ENCODE measurements at regions not wholly inside any gene's neighbourhood (a gene's known extent, or its start where the extent isn't known, plus 50 kb on each side); places are given as distances from the start of the nearest gene placed in this dataset.

DNA sequence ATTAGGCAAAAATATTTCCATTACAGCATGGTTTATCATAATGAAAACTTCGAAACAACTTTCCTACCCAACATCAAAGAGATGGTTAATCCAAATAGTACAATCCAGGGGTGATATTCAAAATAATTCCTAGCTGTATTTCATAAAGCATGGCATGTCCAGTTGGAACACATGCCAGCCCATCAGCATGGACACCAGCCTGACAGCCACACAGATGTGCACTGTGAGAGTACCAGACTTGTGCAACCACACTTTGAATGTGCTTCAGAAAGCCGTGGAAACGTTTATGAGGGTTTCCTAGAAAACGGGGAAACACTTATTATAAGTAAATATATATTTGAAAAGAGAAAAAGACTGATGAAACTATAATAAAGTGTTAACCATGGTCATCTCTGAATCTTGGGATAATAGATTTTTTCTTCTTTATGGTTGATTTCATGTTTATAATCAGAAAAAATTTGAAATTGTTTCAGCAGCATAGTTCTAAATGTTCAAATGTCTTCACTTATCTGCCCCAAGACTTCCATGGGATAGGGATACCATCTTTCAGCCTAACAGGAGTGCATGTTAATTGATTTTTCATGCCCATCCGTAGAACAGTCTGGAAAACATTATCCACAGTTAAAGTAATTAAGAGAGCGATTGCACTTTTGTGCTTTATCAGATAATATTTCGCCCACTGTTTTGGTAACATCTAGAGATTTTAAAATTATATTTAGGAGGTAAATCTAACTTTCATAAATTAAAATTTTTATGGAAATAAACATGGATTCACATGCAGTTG, 242.6 kb upstream of the IRS2 start:
- TF ChIP-seq CTCF (IDR thresholded peaks at IDR 0.05) (no peak), POLR2A (IDR thresholded peaks at IDR 0.05) (no peak)
- WGBS, 2 donors, result 81 to 85% methylated on average over 7 of the region's 7 CpGs
- intact Hi-C loops (cut with DNase I; ENCODE audit: low total_unique reads), result no loop called here
- no peak for DNase-seq (ENCODE audit: low spot score in 2 of 2)
- H3K4me3 ChIP-seq (ENCODE audit: low read depth, poor library complexity, severe bottlenecking), result no peak overlapping the region

DNA sequence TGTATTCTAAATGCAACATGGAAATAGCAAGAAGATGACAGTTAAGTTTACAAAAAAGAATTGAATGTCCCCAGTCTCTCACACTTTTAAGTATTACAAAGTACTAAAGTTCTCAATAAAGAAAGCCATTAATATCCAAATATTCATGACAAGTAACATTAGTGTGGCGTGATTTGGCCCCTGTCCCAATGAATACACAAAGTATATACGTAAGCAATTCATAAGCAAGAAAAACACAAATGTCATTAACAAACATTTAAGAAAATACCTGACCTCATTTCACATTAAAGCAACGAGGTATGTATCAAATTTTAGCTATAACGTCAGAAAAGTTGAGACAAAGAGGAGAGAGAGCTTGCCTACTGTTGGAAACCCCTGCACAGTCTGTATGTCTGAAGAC, 241.9 kb upstream of the IRS2 start:
- intact Hi-C loops (cut with DNase I; ENCODE audit: low total_unique reads), result no loop called here
- TF ChIP-seq POLR2A (IDR thresholded peaks at IDR 0.05), result no peak
- no peak for TF ChIP-seq CTCF (IDR thresholded peaks at IDR 0.05)
- no peak overlapping the region for H3K4me3 ChIP-seq (ENCODE audit: low read depth, poor library complexity, severe bottlenecking)
- DNase-seq (ENCODE audit: low spot score in 2 of 2), result no peak
- WGBS, 2 donors, result 73% methylated on average over 4 of the region's 4 CpGs

DNA sequence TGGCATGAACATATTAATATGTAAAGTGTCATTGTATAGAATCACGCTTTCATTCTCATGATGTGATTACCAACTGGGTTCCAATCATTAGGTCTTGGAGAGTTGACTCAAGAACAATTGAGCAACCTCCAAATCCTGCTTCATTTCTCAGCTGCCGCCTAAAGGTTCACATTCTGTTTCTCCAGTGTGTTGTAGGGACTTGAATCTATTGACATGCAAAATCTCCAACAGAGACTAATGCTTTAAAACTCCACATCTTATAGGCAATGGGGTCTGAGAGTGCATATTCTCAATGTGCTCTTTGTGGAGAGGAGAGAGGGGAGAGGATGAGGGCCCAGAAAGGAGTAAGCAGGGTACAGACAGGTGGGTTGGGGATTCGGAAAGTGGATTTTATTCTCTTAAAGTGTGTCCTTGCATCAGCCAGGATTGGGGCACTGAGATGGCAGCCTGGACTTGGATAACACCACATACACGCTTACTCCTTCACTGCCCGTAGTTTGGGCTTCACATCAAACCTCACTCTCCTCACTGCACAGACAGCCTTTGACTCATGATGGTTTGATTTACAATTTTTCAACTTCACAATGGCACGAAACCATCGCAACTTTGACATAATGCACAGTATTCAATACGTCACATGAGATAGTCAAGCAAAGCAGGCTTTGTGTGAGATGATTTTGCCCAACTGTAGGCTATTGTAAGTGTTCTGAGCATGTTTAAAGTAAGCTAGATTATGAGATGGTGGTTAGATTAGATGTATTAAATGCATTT, 241.3 kb upstream of the IRS2 start:
- no peak overlapping the region for H3K4me3 ChIP-seq (ENCODE audit: low read depth, poor library complexity, severe bottlenecking)
- no peak for DNase-seq (ENCODE audit: low spot score in 2 of 2)
- intact Hi-C loops (cut with DNase I; ENCODE audit: low total_unique reads), result no loop called here
- WGBS, 2 donors, result 77 to 91% methylated on average over 8 of the region's 8 CpGs
- TF ChIP-seq CTCF (IDR thresholded peaks at IDR 0.05), result no peak

DNA sequence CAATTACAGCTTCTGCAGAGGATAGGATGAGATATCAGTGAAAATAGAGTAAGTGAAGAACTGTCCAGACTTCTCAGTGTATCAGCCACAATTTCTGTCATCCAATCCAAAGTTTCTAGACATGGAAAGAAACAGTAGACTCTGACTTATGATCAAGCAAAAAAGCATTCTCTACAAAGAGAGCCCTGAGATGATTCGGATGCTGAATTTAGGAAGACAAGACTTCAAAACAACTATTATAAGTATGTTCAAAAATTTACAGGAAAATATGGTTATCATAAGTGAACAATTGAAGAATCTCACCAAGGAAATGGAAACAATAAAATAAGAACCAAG, 238.2 kb upstream of the IRS2 start:
- H3K4me3 ChIP-seq (ENCODE audit: low read depth, poor library complexity, severe bottlenecking), result no peak overlapping the region
- no peak for DNase-seq (ENCODE audit: low spot score in 2 of 2)
- TF ChIP-seq POLR2A (IDR thresholded peaks at IDR 0.05) (no peak), CTCF (IDR thresholded peaks at IDR 0.05) (no peak)
- intact Hi-C loops (cut with DNase I; ENCODE audit: low total_unique reads), result no loop called here
- 0% methylated on average over 1 of the region's 1 CpG for WGBS, 2 donors

DNA sequence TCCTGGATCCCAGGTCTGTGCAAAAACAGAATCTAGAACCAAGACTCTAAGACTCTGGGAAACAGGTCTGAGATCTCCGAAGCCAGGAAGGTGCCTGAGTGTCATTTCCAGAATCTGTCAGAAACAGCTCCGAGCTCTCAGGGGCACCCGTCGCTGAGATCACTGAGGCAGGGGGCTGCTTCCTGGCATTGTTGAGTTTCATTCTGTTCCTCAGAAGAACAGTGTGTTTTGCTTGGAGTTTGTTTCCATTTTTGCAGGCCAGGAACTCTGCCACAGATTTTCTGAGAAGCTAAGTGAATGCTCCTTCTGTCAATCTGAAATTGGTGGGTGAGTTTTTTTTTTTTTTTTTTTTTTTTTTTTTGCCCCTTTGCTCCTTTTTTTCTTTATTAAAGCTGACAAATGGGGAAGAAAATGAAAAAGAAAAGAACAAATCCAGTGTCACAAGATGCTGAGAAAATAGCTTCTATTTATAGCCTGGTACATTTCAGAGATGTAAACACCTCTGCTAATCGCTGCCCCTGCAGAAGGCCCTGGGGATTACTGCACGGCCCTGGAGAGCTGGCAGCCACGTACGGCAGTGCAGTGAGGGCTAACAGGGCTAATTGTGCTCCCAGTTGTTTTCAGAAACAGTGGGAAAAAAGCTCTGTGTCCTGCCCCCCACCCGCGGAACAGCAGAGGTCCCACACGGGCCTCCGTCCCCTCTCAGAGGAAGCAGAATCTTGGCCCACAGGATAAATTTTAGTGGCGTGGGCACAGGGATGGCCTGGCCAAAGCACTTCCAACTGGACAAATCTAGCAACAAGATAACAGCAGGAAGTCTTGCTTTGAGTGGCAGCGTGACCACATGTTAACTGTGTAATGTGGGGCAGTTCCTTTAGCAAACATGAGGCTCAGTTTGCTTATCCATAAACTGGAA, 237.6 kb upstream of the IRS2 start:
- TF ChIP-seq CTCF (IDR thresholded peaks at IDR 0.05) (no peak), POLR2A (IDR thresholded peaks at IDR 0.05) (no peak)
- intact Hi-C loops (cut with DNase I; ENCODE audit: low total_unique reads), result no loop called here
- 62 to 74% methylated on average over 14 of the region's 14 CpGs for WGBS, 2 donors
- no peak for DNase-seq (ENCODE audit: low spot score in 2 of 2)
- no peak overlapping the region for H3K4me3 ChIP-seq (ENCODE audit: low read depth, poor library complexity, severe bottlenecking)

Data from lower leg skin (tissue), 4 donors.